OCI-LY7 (cell line): ENCODE measurements at regions not wholly inside any gene's neighbourhood (a gene's known extent, or its start where the extent isn't known, plus 50 kb on each side); places are given as distances from the start of the nearest gene placed in this dataset.
"Not testable (repeated sequence)": the region's sequence is repeated elsewhere in the genome, so short reads cannot be mapped to it uniquely, and the experiment has no call there.

Experiments
- BruUV-seq: library from RNA; stranded (reverse); fragments of 400-500 nt; replicated peaks from 2 replicates; lab custom pipeline; 2021; lab: Mats Ljungman, UMichigan
- CTCF ChIA-PET: fragments of 300-600 bp; sonication (Branson Sonifier 250); formaldehyde crosslinking; loops from one replicate; lab custom pipeline; 2022; ENCODE audit warnings: antibody characterized with exemption; ENCODE audit not compliant: unreplicated experiment; lab: Charles Lee
- POLR2A ChIA-PET: fragments of 300-600 bp; sonication (Branson Sonifier 250); formaldehyde crosslinking; loops from one replicate; lab custom pipeline; 2022; ENCODE audit warnings: antibody characterized with exemption; lab: Charles Lee
- DNase-seq: peaks from one replicate; pipeline ENCODE4 v3.0.0-alpha.2; 2015; ENCODE audit warnings: low spot score
- H2AFZ ChIP-seq: fragments of 200-600 bp; sonication (generic), shearing (Covaris generic); 2 replicates; pipeline ENCODE4 v1.6.1; 2014; ENCODE audit warnings: mild to moderate bottlenecking, antibody characterized with exemption, low read length, moderate library complexity
- H3K27ac ChIP-seq: fragments of 200-600 bp; sonication (generic); 2 replicates; pipeline ENCODE4 v1.5.1; 2014; ENCODE audit warnings: mixed run types, low read depth, mild to moderate bottlenecking, moderate library complexity, low read length, inconsistent platforms; ENCODE audit not compliant: poor library complexity, severe bottlenecking
- H3K36me3 ChIP-seq: fragments of 200-600 bp; sonication (generic); 2 replicates; pipeline ENCODE4 v1.6.1; 2014; ENCODE audit warnings: mild to moderate bottlenecking, antibody characterized with exemption, low read length, moderate library complexity, mixed read lengths; ENCODE audit not compliant: insufficient read depth
- H3K4me1 ChIP-seq: fragments of 200-600 bp; sonication (generic); 2 replicates; pipeline ENCODE4 v1.5.1; 2014; ENCODE audit warnings: mild to moderate bottlenecking, low read length; ENCODE audit not compliant: insufficient read depth, poor library complexity, severe bottlenecking
- H3K4me2 ChIP-seq: fragments of 200-600 bp; sonication (generic); 2 replicates; pipeline ENCODE4 v1.6.1; 2014; ENCODE audit warnings: mild to moderate bottlenecking, low read length
- H3K4me3 ChIP-seq: fragments of 200-600 bp; sonication (generic); 2 replicates; pipeline ENCODE4 v1.5.1; 2014; ENCODE audit warnings: mild to moderate bottlenecking, low read depth, low read length; ENCODE audit not compliant: poor library complexity, severe bottlenecking
- H3K79me2 ChIP-seq: fragments of 200-600 bp; sonication (generic); 2 replicates; pipeline ENCODE4 v1.6.1; 2016; ENCODE audit warnings: low read depth, mild to moderate bottlenecking, low read length, moderate library complexity, mixed read lengths; ENCODE audit not compliant: insufficient read depth
- H3K9me2 ChIP-seq: fragments of 200-600 bp; sonication (generic); 2 replicates; pipeline ENCODE4 v1.6.1; 2016; ENCODE audit warnings: mild to moderate bottlenecking, low read length, mixed read lengths; ENCODE audit not compliant: insufficient read depth
- H3K9me3 ChIP-seq: fragments of 200-600 bp; sonication (generic); 2 replicates; pipeline ENCODE4 v1.6.1; 2014; ENCODE audit warnings: mild to moderate bottlenecking, mixed run types, low read length, mixed read lengths
- H4K20me1 ChIP-seq: fragments of 200-600 bp; sonication (generic); 2 replicates; pipeline ENCODE4 v1.6.1; 2014; ENCODE audit warnings: mild to moderate bottlenecking, antibody characterized with exemption, low read length, moderate library complexity, mixed read lengths; ENCODE audit not compliant: insufficient read depth
- intact Hi-C: fragments of 100-400 bp; cut with micrococcal nuclease; formaldehyde crosslinking; loops from one replicate; pipeline ENCODE4 v1.10.0; 2022; ENCODE audit not compliant: unreplicated experiment

- H3K27ac ChIP-seq, H3K4me3 ChIP-seq, H4K20me1 ChIP-seq, H3K4me2 ChIP-seq, H3K4me1 ChIP-seq, DNase-seq, intact Hi-C loops, H3K9me2 ChIP-seq, POLR2A ChIA-PET, BruUV-seq, CTCF ChIA-PET, H3K36me3 ChIP-seq, H3K79me2 ChIP-seq, H3K9me3 ChIP-seq, H2AFZ ChIP-seq: not testable (repeated sequence)
Observed at GRCh38 chr15:32518013-32518412, 62.6 kb upstream of the GOLGA8O start.

GRCh38 chr15:32516954-32517353, 61.5 kb upstream of the GOLGA8O start:
- DNase-seq, CTCF ChIA-PET, POLR2A ChIA-PET, BruUV-seq, H3K4me2 ChIP-seq, H2AFZ ChIP-seq, H3K4me3 ChIP-seq, H3K36me3 ChIP-seq, H4K20me1 ChIP-seq, H3K79me2 ChIP-seq, intact Hi-C loops, H3K9me3 ChIP-seq, H3K27ac ChIP-seq, H3K9me2 ChIP-seq, H3K4me1 ChIP-seq: not testable (repeated sequence)

GRCh38 chr15:32513378-32513777, 57.9 kb upstream of the GOLGA8O start:
- H3K4me3 ChIP-seq, H2AFZ ChIP-seq, H3K27ac ChIP-seq, POLR2A ChIA-PET, H3K9me3 ChIP-seq, H3K4me1 ChIP-seq, H4K20me1 ChIP-seq, intact Hi-C loops, BruUV-seq, CTCF ChIA-PET, DNase-seq, H3K4me2 ChIP-seq, H3K36me3 ChIP-seq, H3K79me2 ChIP-seq, H3K9me2 ChIP-seq: not testable (repeated sequence)

- POLR2A ChIA-PET, H3K4me2 ChIP-seq, H3K9me3 ChIP-seq, BruUV-seq, H3K79me2 ChIP-seq, CTCF ChIA-PET, DNase-seq, H3K4me1 ChIP-seq, H2AFZ ChIP-seq, H3K4me3 ChIP-seq, H3K9me2 ChIP-seq, H3K27ac ChIP-seq, H3K36me3 ChIP-seq, intact Hi-C loops, H4K20me1 ChIP-seq: not testable (repeated sequence)
Observed at GRCh38 chr15:32510027-32510426, 54.6 kb upstream of the GOLGA8O start.

- H2AFZ ChIP-seq, H3K36me3 ChIP-seq, H3K4me3 ChIP-seq, H4K20me1 ChIP-seq, POLR2A ChIA-PET, H3K9me3 ChIP-seq, intact Hi-C loops, H3K4me1 ChIP-seq, BruUV-seq, H3K27ac ChIP-seq, CTCF ChIA-PET, H3K9me2 ChIP-seq, DNase-seq, H3K79me2 ChIP-seq, H3K4me2 ChIP-seq: not testable (repeated sequence)
Observed at GRCh38 chr15:32508081-32508480, 52.6 kb upstream of the GOLGA8O start.

- POLR2A ChIA-PET, intact Hi-C loops, H3K4me2 ChIP-seq, H2AFZ ChIP-seq, H3K9me3 ChIP-seq, H3K36me3 ChIP-seq, BruUV-seq, H4K20me1 ChIP-seq, H3K4me1 ChIP-seq, H3K27ac ChIP-seq, H3K79me2 ChIP-seq, DNase-seq, CTCF ChIA-PET, H3K9me2 ChIP-seq, H3K4me3 ChIP-seq: not testable (repeated sequence)
Observed at GRCh38 chr15:32506787-32507186, 51.4 kb upstream of the GOLGA8O start.

- DNase-seq, POLR2A ChIA-PET, H3K36me3 ChIP-seq, H2AFZ ChIP-seq, H3K9me2 ChIP-seq, H3K9me3 ChIP-seq, H3K4me1 ChIP-seq, H3K79me2 ChIP-seq, intact Hi-C loops, H3K27ac ChIP-seq, H4K20me1 ChIP-seq, BruUV-seq, H3K4me3 ChIP-seq, CTCF ChIA-PET, H3K4me2 ChIP-seq: not testable (repeated sequence)
Observed at GRCh38 chr15:32505633-32506032, 50.2 kb upstream of the GOLGA8O start.
